ENCODE measurements at regions not wholly inside any gene's neighbourhood (a gene's known extent, or its start where the extent isn't known, plus 50 kb on each side); places are given as distances from the start of the nearest gene placed in this dataset.

DNA sequence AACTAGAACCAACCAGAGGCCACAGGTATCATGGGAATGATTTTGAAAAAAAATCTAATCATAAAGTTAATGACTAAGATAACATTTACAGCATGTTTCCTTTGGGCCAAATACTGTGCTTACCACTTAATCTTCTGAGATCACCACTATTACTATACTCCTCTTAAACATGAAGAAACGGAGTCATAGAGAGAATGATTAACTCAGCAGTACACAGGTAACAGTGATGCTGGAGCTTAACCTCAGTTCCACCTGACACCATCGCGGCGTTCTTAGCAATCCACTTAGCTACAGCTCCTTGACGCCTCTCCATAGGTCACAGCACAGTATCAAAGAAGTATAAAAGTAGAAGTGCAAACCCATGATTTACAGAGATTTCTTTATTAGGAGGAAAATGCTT, 592.6 kb upstream of the SLIT2 start:
- no peak for TF ChIP-seq POLR2A (IDR thresholded peaks at IDR 0.05; ENCODE audit: low read length)
- no peak for TF ChIP-seq GATA1 (IDR thresholded peaks at IDR 0.05; ENCODE audit: low read depth, low read length)

Data from erythroblast (primary cell).